Motor neuron (in vitro differentiated cells): ENCODE measurements at regions not wholly inside any gene's neighbourhood (a gene's known extent, or its start where the extent isn't known, plus 50 kb on each side); places are given as distances from the start of the nearest gene placed in this dataset.

Experiments
- ATAC-seq, 8 experiments: fragments of 200-7000 bp; cut with Tn5 transposase; replicated peaks in 6 of 8; 2 replicates each; pipeline ENCODE4 v1.8.0; 2021; ENCODE audit warnings: mild to moderate bottlenecking in 8 of 8, moderate library complexity in 8 of 8
- H3K27ac ChIP-seq, 2 donors: fragments of 250-450 bp; sonication (Bioruptor Pico); 2 replicates each; pipeline ENCODE4 v1.9.0; 2021; ENCODE audit warnings: antibody characterized with exemption in 2 of 2, mild to moderate bottlenecking in 2 of 2, moderate library complexity in 1 of 2
- H3K4me1 ChIP-seq, 2 donors: fragments of 250-450 bp; sonication (Bioruptor Pico); replicated peaks in 1 of 2; 2 replicates each; pipeline ENCODE4 v1.6.1; 2021; ENCODE audit warnings: antibody characterized with exemption in 2 of 2, mild to moderate bottlenecking in 2 of 2, moderate library complexity in 1 of 2
- H3K4me3 ChIP-seq, 5 donors: fragments of 250-450 bp; sonication (Bioruptor Pico); 2 replicates each; pipeline ENCODE4 v1.9.0; 2021; ENCODE audit warnings: antibody characterized with exemption in 5 of 5, mild to moderate bottlenecking in 5 of 5, moderate library complexity in 4 of 5
- WGBS, 10 experiments: fragments of 450-650 bp; shearing (Covaris generic); methylation state at CpG; one replicate each; pipeline ENCODE4 v1.0.0; 2022; 5-methylcytosine and 5-hydroxymethylcytosine counted together
- in situ Hi-C, 9 experiments: fragments of 400-800 bp; cut with MboI; loops; one replicate each; pipeline ENCODE4 v1.15.0; 2021; ENCODE audit warnings: low sequenced_read_pairs in 9 of 9, low pct_unique_long_range_greater_than_20kb in 2 of 9; ENCODE audit not compliant: unreplicated experiment in 9 of 9

DNA sequence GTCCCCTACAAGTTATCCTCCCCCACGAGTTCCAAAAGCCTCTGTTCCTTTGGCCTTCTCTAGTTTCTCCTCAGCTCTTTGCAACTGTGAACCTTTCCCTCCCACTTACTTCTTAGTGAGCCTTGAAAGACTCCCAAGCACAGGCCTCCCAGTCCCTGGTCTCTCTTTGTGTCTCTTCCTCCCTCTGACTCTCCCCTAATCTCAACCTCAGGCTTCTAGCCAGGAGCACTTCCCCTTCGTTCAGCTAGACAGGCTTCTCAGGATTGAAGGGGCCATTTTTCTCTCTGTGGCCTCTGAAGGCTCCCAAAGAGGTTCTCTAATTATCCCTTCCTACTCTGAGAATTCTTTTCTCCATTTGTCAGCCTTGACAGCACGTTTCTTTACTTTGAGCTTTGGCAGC is 50.2 kb upstream of the PHYHIPL start:
- peak in 5 of 8 experiments; percentile 21 to 52 (median 45) for ATAC-seq
- 0 to 100% (median 20%) methylated on average over 1 to 3 of the region's 3 CpGs; no CpG with 5 or more reads in 2 of the 10 experiments for WGBS, 10 experiments

More for the DNA sequence above, 50.2 kb upstream of the PHYHIPL start:
- in situ Hi-C loops: no loop called here
- H3K4me1 ChIP-seq: peaks cover 8 to 11% of the 10 kb centered on the region in 2 donors
- no peak overlapping the region for H3K4me3 ChIP-seq
- H3K27ac ChIP-seq: no peak overlapping the region
